H9 (cell line): ENCODE measurements at regions not wholly inside any gene's neighbourhood (a gene's known extent, or its start where the extent isn't known, plus 50 kb on each side); places are given as distances from the start of the nearest gene placed in this dataset.

Experiments used
- DNase-seq: peaks from one replicate; pipeline ENCODE4 v3.0.0-alpha.2; 2017
- H2AFZ ChIP-seq: one replicate; pipeline ENCODE4 v1.6.1; 2013; ENCODE audit warnings: mild to moderate bottlenecking, low read length, control low read depth, moderate library complexity
- H2AK5ac ChIP-seq: 2 replicates; pipeline ENCODE4 v1.6.1; 2013; ENCODE audit warnings: low read length, control low read depth, mixed read lengths; ENCODE audit not compliant: insufficient read length
- H2BK120ac ChIP-seq: one replicate; pipeline ENCODE4 v1.6.1; 2013; ENCODE audit warnings: low read depth, mild to moderate bottlenecking, low read length, control low read depth, inconsistent platforms; ENCODE audit not compliant: poor library complexity, severe bottlenecking
- H2BK12ac ChIP-seq: 2 replicates; pipeline ENCODE4 v1.6.1; 2013; ENCODE audit warnings: low read length, control low read depth, mixed read lengths, low read depth; ENCODE audit not compliant: insufficient read length
- H2BK15ac ChIP-seq: 2 replicates; pipeline ENCODE4 v1.6.1; 2013; ENCODE audit warnings: low read depth, low read length, control low read depth
- H2BK20ac ChIP-seq: one replicate; pipeline ENCODE4 v1.6.1; 2013; ENCODE audit warnings: low read depth, mild to moderate bottlenecking, low read length, control low read depth, inconsistent platforms; ENCODE audit not compliant: poor library complexity, severe bottlenecking
- H2BK5ac ChIP-seq: 2 replicates; pipeline ENCODE4 v1.6.1; 2013; ENCODE audit warnings: low read length, control low read depth, mixed read lengths; ENCODE audit not compliant: insufficient read length
- H3K14ac ChIP-seq: 2 replicates; pipeline ENCODE4 v1.6.1; 2013; ENCODE audit warnings: low read length, control low read depth; ENCODE audit not compliant: insufficient read depth
- H3K18ac ChIP-seq: 2 replicates; pipeline ENCODE4 v1.6.1; 2013; ENCODE audit warnings: low read depth, mild to moderate bottlenecking, mixed read lengths, low read length, control low read depth; ENCODE audit not compliant: insufficient read length
- H3K23ac ChIP-seq: 2 replicates; pipeline ENCODE4 v1.6.1; 2013; ENCODE audit warnings: low read length, control low read depth, mixed read lengths, low read depth; ENCODE audit not compliant: insufficient read length
- H3K23me2 ChIP-seq: 2 replicates; pipeline ENCODE4 v1.6.1; 2013; ENCODE audit warnings: low read depth, mild to moderate bottlenecking, mixed read lengths, low read length, control low read depth; ENCODE audit not compliant: insufficient read length, poor library complexity, severe bottlenecking
- H3K27ac ChIP-seq: 2 replicates; pipeline ENCODE4 v1.5.1; 2013; ENCODE audit warnings: low read length, control low read depth, mixed read lengths, low read depth; ENCODE audit not compliant: insufficient read length
- H3K27me3 ChIP-seq: 2 replicates; pipeline ENCODE4 v1.6.1; 2013; ENCODE audit warnings: low read length, control low read depth, inconsistent platforms; ENCODE audit not compliant: insufficient read depth
- H3K4ac ChIP-seq: 2 replicates; pipeline ENCODE4 v1.6.1; 2013; ENCODE audit warnings: low read depth, mild to moderate bottlenecking, control low read depth, inconsistent platforms, low read length, moderate library complexity
- H3K4me1 ChIP-seq: 2 replicates; pipeline ENCODE4 v1.6.1; 2013; ENCODE audit warnings: low read length, control low read depth, inconsistent platforms; ENCODE audit not compliant: insufficient read depth
- H3K4me2 ChIP-seq: 2 replicates; pipeline ENCODE4 v1.6.1; 2013; ENCODE audit warnings: low read length, control low read depth, mixed read lengths; ENCODE audit not compliant: insufficient read length, insufficient read depth
- H3K56ac ChIP-seq: 2 replicates; pipeline ENCODE4 v1.6.1; 2013; ENCODE audit warnings: low read depth, mild to moderate bottlenecking, mixed read lengths, low read length, control low read depth; ENCODE audit not compliant: insufficient read length
- H3K79me1 ChIP-seq: 2 replicates; pipeline ENCODE4 v1.6.1; 2013; ENCODE audit warnings: low read depth, mild to moderate bottlenecking, moderate library complexity, low read length, control low read depth, inconsistent platforms; ENCODE audit not compliant: insufficient read depth, poor library complexity, severe bottlenecking
- H3K79me2 ChIP-seq: 2 replicates; pipeline ENCODE4 v1.6.1; 2013; ENCODE audit warnings: low read length, control low read depth, inconsistent platforms; ENCODE audit not compliant: insufficient read depth
- H3K9ac ChIP-seq: 2 replicates; pipeline ENCODE4 v1.6.1; 2013; ENCODE audit warnings: low read length, control low read depth, mixed read lengths; ENCODE audit not compliant: insufficient read length; ENCODE audit errors: extremely low read depth
- H3K9me3 ChIP-seq: one replicate; pipeline ENCODE4 v1.6.1; 2013; ENCODE audit warnings: low read depth, low read length, inconsistent platforms; ENCODE audit not compliant: control insufficient read depth
- H3T11ph ChIP-seq: one replicate; pipeline ENCODE4 v1.6.1; 2013; ENCODE audit warnings: mild to moderate bottlenecking, low read length, control low read depth, inconsistent platforms
- H4K20me1 ChIP-seq: one replicate; pipeline ENCODE4 v1.6.1; 2013; ENCODE audit not compliant: control insufficient read depth, insufficient read length, insufficient read depth
- H4K5ac ChIP-seq: 2 replicates; pipeline ENCODE4 v1.6.1; 2013; ENCODE audit warnings: low read depth, mild to moderate bottlenecking, mixed read lengths, low read length, control low read depth; ENCODE audit not compliant: insufficient read length
- H4K8ac ChIP-seq: replicated peaks from 2 replicates; pipeline ENCODE4 v1.6.1; 2013; ENCODE audit warnings: low read length, control low read depth, mixed read lengths, low read depth; ENCODE audit not compliant: insufficient read length
- H4K91ac ChIP-seq: 2 replicates; pipeline ENCODE4 v1.6.1; 2013; ENCODE audit warnings: low read depth, mild to moderate bottlenecking, moderate library complexity, mixed read lengths, low read length, control low read depth; ENCODE audit not compliant: insufficient read length
- H3K27ac Mint-ChIP-seq, 3 experiments: 2 replicates in 2 of 3; 3 replicates in 1 of 3; pipeline ENCODE4 v1.8.0; 2020 to 2021; ENCODE audit warnings: mixed read lengths in 3 of 3, mild to moderate bottlenecking in 1 of 3, moderate library complexity in 1 of 3
- H3K27me3 Mint-ChIP-seq: 2 replicates; pipeline ENCODE4 v1.8.0; 2021; ENCODE audit warnings: low read depth, mild to moderate bottlenecking, moderate library complexity, mixed read lengths
- H3K36me3 Mint-ChIP-seq, 3 experiments: 2 replicates in 2 of 3; 3 replicates in 1 of 3; pipeline ENCODE4 v1.8.0; 2020 to 2021; ENCODE audit warnings: low read depth in 3 of 3, mixed read lengths in 3 of 3; ENCODE audit not compliant: insufficient read depth in 1 of 3
- H3K4me1 Mint-ChIP-seq, 2 experiments: 2 replicates each; pipeline ENCODE4 v1.8.0; 2020; ENCODE audit warnings: mixed read lengths in 2 of 2
- H3K4me3 Mint-ChIP-seq, 2 experiments: 2 replicates in 1 of 2; 3 replicates in 1 of 2; pipeline ENCODE4 v1.8.0; 2020 to 2021; ENCODE audit warnings: mild to moderate bottlenecking in 2 of 2, mixed read lengths in 2 of 2, moderate library complexity in 1 of 2
- H3K9me3 Mint-ChIP-seq, 2 experiments: 2 replicates in 1 of 2; 3 replicates in 1 of 2; pipeline ENCODE4 v1.8.0; 2020; ENCODE audit warnings: mild to moderate bottlenecking in 2 of 2, mixed read lengths in 2 of 2, moderate library complexity in 1 of 2
- WGBS: extraction: QIAGEN DNeasy Blood & Tissue Kit; methylation state at CpG from one replicate; pipeline ENCODE4 v1.1.7; 2013; ENCODE audit warnings: missing lambda C conversion rate, low lambda C conversion rate, mixed read lengths; ENCODE audit not compliant: insufficient read length; ENCODE audit errors: extremely low coverage; 5-methylcytosine and 5-hydroxymethylcytosine counted together
- TF ChIP-seq, protein P1 (sequence below): fragments of 200-600 bp; sonication (generic); conservative IDR thresholded peaks from 3 replicates; pipeline ENCODE4 v1.8.0; 2021; ENCODE audit warnings: antibody characterized with exemption, mild to moderate bottlenecking

DNA sequence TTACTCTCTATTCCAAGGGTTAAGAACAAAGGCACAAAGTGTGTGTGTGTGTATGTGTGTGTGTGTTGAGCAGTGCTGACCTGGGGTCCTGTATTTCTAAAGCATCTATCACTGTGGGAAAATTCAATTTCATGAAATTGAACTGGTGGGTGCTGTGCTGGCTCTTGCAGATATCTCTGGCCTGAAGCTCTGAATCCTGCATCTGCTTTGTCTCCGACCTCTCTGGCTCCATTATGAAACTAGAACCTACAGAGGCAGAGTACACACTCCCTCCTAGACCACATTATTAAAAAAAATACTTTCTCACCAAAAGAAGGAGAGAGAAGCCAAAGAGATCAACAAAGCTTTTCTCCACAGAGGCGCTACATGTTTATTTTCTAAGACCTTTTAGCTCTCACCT, 88.4 kb upstream of the PDE4B start:
- Histone ChIP-seq H4K8ac (no peak overlapping the region), H3K9me3 (no peaks in the 10 kb centered on the region), H3K4me2 (no peak overlapping the region), H3K27me3 (no peaks in the 10 kb centered on the region), H3K18ac (no peak overlapping the region), H4K20me1 (no peaks in the 10 kb centered on the region), H3K79me2 (no peaks in the 10 kb centered on the region), H3K27ac (no peak overlapping the region), H2BK120ac (no peak overlapping the region), H3T11ph (no peak overlapping the region), H2AK5ac (no peak overlapping the region), H4K5ac (no peak overlapping the region), H2BK20ac (no peak overlapping the region), H3K23ac (no peak overlapping the region), H2BK5ac (no peak overlapping the region), H3K9ac (no peak overlapping the region), H3K56ac (no peak overlapping the region), H3K23me2 (no peaks in the 10 kb centered on the region), H3K14ac (no peak overlapping the region), H2BK15ac (no peak overlapping the region), H3K79me1 (no peaks in the 10 kb centered on the region), H3K4ac (no peak overlapping the region), H2BK12ac (no peak overlapping the region), H2AFZ (no peak overlapping the region), H4K91ac (no peak overlapping the region), H3K4me1 (no peaks in the 10 kb centered on the region)
- H3K27ac Mint-ChIP-seq = no peak overlapping the region
- H3K9me3 Mint-ChIP-seq = no peaks in the 10 kb centered on the region; a peak in 1 of 5 replicates
- H3K36me3 Mint-ChIP-seq = peaks cover 0 to 2% (median 0%) of the 10 kb centered on the region in 3 experiments; a peak in 1 of 7 replicates
- no peak for DNase-seq
- H3K4me3 Mint-ChIP-seq = no peak overlapping the region
- TF ChIP-seq, protein P1, sequence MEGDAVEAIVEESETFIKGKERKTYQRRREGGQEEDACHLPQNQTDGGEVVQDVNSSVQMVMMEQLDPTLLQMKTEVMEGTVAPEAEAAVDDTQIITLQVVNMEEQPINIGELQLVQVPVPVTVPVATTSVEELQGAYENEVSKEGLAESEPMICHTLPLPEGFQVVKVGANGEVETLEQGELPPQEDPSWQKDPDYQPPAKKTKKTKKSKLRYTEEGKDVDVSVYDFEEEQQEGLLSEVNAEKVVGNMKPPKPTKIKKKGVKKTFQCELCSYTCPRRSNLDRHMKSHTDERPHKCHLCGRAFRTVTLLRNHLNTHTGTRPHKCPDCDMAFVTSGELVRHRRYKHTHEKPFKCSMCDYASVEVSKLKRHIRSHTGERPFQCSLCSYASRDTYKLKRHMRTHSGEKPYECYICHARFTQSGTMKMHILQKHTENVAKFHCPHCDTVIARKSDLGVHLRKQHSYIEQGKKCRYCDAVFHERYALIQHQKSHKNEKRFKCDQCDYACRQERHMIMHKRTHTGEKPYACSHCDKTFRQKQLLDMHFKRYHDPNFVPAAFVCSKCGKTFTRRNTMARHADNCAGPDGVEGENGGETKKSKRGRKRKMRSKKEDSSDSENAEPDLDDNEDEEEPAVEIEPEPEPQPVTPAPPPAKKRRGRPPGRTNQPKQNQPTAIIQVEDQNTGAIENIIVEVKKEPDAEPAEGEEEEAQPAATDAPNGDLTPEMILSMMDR = no peak
- peaks cover 4 to 6% of the 10 kb centered on the region in 2 experiments; a peak in 3 of 4 replicates for H3K4me1 Mint-ChIP-seq
- no peaks in the 10 kb centered on the region; the same call in 1 of the 2 replicates for H3K27me3 Mint-ChIP-seq
- no CpG with 5 or more reads among the region's 2 CpGs for WGBS
